NCI-H446 treated with DMSO at 0.1 percent for 48 hours (cell line): ENCODE measurements at regions not wholly inside any gene's neighbourhood (a gene's known extent, or its start where the extent isn't known, plus 50 kb on each side); places are given as distances from the start of the nearest gene placed in this dataset.

Experiments used
- DNase-seq: peaks from one replicate; lab custom pipeline; 2025; lab: John Stamatoyannopoulos, UW

DNA sequence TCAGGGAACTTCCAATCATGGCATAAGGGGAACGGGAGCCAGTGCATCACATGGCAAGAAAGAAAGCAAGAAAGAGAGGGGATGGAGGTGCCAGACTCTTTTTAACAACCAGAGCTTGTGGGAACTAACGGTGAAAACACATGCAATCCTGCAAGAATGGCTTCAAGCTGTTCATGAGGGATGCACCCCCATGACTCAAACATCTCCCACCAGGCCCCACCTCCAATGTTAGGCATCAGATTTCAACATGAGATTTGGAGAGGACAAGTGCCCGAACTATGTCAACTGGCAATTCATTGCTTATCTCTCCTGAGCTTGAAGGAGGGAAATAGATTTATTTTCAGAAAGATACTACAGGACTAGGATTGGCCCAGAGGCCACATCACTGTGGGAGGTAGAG lies 270.0 kb downstream of the SLC4A3 start:
- DNase-seq: no peak

DNA sequence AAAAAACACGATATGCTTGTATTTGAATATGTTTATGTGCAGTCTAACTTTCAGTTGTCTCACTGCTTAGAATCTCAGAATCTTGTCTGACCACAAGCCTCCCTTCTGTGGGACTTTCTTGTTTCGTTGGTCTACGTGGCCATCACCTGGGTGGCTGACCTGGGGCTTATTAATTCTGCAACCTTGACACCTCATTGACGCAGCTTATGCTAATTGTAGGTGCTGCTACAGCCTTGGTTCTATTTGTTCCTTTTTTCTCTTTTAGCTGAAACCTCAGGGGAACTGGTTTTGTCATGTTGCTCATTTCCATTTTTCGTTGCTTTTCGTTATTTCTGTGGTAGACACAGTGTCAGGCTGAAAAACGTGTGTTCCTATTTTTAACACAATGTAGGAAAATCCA lies 273.7 kb downstream of the SLC4A3 start:
- no peak for DNase-seq

GRCh38 chr2:219902891-219903552 lies 275.6 kb downstream of the SLC4A3 start:
- DNase-seq: no peak

GRCh38 chr2:219905640-219906039 lies 278.2 kb downstream of the SLC4A3 start:
- DNase-seq: no peak

GRCh38 chr2:219906114-219907010 lies 278.9 kb downstream of the SLC4A3 start:
- DNase-seq: no peak

DNA sequence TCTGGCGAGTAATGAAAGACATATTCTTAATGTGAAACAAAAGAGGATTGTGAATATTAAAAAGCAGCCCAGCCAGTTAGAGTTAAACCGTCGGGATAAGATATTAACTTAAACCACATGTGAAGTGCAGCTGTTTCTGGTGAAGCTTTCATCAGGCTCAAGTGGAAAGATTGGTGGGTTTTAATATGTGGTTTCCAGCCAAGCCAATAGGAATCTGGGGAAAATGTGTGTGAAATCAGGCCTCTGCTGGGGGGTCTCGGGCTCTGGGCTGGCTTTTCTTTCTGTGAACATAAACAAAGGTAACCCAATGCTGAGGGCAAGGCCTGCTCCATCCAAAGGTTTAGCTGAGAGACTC lies 279.6 kb downstream of the SLC4A3 start:
- no peak for DNase-seq

DNA sequence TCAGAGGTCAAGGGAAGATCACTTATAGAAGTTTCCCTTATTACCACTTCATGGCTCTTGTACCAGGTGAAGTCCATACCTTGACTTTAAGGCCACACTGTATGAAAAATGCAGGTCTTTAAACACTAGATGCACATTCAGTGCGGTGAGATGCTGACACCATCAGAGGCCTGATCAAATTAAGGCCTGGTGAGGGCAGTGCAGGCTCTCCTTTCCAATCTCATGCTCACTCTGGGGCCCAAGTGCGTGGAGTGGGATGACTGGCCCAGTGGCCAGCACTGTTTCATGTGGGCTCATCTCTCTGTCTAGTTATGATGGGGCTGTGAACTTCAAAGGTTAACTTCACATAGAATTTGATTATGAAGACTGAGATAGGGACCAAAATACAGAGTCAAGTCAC lies 281.1 kb downstream of the SLC4A3 start:
- no peak for DNase-seq

GRCh38 chr2:219911541-219911940 lies 284.1 kb downstream of the SLC4A3 start:
- DNase-seq: no peak

DNA sequence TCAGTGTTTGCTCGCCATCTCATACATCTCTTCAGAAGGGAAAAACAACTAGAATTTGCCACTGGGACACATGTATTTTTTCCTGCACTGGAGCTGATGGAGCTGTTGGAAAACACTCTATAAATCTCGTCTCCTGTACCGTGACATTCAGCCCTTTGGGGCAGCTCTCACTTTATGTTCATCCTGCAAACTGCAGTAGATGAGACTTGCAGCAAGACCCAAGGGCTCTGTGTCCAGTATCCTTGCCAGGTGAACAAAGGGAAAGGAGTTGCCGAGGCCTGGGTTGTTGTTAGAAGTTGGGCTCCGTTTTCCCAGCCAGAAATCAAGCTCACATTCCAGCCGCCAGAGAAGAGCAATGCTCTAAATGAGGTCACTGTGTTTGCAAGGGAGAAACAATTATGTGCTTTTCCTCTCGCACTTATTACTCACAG lies 285.1 kb downstream of the SLC4A3 start:
- no peak for DNase-seq

- DNase-seq: no peak
These were observed 287.1 kb downstream of the SLC4A3 start for GRCh38 chr2:219914577-219914976.

DNA sequence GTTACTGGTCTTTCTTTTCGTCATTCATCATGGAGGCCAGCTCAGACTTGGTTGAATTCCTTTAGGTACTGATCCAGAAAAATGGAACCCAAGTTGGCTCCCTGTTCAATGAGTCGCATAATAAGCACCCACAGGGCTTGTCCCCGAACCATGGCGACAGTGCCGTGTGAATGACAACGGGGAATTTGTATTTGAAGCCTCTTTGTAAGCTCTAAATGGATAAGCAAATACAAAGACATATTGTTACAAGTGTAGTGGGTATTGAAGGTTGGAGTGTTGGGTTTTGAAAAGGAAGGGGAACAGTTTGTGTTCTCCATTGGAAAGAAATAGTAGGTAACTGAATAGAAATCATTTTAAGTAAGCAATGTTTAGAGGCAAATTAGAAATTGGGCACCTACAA lies 288.9 kb downstream of the SLC4A3 start:
- no peak for DNase-seq

DNA sequence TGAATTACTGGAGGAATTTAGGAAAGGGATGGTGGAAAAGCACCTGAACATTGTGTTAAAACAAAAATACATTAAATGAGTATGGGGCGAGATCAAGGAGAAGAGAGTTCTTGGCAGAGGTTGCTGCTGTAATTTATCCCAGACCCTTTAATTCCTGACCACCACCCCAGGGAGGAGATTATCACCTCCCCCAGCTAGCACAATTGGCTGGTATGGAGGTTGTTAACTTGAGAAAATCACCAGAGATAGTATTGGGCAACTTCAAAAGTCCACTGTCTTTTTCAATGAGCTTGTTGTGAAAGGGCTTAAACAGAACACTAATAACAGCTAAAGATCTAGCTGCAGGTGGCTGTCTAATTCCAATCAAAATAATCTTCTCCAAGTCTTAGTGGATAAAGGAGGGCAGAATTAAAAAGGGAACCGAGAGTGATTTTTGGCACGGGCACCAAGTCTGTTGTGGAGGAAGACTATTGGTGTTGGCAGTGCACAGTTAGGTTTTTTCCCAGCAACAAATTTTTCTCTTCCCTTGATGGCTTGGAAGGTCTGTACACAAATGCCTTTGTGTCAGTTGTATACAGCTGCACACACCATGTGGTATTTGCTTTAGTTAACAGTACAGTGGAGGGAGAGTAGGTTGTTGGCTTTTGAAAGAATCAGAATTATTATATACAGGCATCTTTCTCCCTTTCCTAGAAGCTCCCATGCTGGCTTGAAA lies 289.5 kb downstream of the SLC4A3 start:
- DNase-seq: no peak

DNA sequence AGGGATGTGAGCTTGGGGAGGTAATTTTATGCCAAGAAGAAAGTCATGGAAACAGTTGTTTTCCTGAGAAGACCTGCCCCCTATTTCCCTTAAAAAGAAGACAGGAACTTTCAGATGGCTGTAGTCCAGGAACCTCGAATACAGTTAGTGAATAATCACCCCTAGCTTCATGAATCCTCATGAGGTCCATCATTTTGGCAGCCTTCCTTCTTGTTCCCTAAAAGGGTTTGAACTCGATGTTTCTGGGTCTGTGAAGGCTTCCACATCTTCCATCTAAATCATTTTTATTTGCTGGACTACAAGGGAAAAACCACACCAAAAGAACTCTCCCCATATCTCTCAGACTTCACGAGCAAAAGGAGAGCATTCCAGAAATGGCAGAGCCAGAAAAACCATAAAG lies 290.8 kb downstream of the SLC4A3 start:
- DNase-seq: no peak

DNA sequence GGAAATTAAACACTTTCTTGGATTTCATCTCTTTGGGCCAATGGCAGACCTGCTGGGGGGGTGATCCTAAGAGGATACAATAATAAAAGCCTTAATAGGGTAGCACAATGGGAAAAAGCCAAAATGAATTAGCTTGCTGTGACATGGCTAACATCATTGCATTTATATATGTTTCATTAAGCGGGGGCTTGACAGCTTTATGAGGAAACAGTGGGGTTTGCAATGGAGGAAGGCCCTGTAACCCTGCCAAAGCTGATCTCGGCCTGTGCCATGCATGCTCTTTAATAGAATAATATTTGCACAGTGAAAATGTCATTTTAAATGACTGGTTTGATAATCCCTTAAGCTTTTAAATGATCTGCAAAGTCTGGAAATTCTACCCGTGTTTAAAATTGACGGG lies 291.5 kb downstream of the SLC4A3 start:
- DNase-seq: no peak

DNA sequence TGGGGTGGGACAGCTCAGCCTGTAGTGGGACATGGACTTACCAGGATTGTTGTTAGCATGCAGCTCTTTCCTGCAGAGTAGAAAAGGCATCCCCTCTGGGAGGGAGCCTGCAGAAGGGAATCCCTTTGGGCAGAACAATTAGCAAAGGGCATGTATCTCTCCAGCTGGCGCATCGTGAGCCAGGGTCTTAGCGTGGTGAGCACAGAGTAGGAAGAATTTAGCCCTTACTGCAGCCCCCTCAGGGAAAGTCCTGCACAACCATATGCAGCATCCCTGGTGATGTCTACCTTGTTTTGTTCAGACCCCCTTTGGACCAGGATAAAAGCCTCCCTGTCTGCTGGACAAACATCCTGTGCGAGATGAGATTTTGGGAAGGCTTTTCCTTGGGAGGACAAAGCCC lies 292.1 kb downstream of the SLC4A3 start:
- no peak for DNase-seq

GRCh38 chr2:219929835-219930234 lies 302.4 kb downstream of the SLC4A3 start:
- DNase-seq: no peak

DNA sequence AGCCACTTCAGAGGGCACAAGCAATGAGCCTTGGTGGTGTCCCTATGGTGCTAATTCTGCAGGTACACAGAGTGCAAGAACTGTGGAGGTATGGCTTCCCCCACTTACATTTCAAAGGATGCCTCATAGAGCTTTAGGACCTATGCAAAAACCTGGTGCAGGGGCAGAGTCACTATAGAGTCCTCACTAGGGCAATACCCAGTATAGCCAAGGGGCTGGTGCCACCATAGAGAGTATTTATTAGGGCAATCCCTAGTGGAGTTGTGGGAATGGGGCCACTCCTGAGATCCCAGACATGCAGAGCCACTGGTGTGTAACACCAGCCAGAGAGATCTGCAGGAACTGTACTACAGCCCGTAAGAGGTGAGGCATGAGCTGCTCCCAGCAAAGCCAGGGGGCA lies 312.2 kb downstream of the SLC4A3 start:
- DNase-seq: no peak

- no peak for DNase-seq
These were observed 317.4 kb downstream of the SLC4A3 start for GRCh38 chr2:219944866-219945265.

- DNase-seq: no peak
These were observed 318.6 kb downstream of the SLC4A3 start for GRCh38 chr2:219946021-219946420.

DNA sequence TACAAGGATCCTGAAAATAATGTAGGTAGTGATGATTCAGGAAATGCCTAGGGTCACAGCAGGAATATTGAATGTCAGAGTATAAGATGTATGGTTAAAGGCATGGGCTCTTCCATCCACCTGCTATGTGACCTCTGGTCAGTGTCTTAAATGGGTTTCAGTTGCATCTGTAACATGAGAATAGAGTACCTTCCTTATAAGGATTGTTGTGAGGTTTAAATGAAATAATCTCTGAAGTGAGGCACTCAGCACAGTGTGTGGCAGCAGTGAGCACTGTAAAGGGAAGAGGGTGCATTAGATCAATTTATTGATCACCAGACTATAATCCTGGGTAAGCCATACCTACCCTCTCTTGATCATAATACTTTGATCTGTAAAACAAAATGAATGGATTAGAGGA lies 319.1 kb downstream of the SLC4A3 start:
- DNase-seq: no peak

- no peak for DNase-seq
These were observed 320.1 kb downstream of the SLC4A3 start for GRCh38 chr2:219947575-219947974.

DNA sequence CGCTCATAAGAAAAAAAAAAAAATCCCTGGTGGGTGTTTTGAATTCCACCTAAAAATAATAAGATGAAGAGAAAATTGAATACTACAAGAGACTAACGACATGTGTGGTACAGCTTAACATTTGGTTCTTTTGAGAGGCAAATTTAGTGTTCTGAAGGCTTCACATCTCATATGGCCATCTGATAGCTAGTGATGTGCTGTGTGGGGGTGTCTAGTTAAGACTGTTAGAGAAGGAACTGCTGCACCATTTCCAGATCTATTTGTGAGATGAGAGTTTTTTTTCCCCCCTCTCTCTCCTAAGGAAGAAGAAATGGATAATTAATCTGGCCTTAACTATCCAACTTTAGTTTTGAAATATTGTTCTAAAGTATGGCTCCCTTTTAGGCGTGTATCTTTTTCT lies 321.6 kb downstream of the SLC4A3 start:
- no peak for DNase-seq

DNA sequence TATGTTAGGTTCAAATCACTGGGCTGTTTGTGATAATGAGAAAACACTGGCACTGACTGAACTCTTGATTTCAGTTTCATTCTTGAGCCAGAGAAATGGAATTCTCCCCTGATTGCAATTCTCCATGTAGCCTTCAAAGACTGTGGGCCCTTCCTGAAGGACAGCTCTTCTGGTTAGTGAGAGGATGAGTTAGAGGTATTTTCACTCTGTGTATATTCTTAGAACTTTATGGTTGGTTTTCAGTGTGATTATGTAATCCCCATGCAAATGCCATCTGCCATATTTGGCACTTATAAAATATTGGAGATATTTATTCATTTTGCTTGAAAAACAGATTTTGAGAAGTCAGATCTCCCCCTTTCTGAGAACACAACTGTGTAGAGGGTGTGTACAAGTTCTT lies 323.7 kb downstream of the SLC4A3 start:
- DNase-seq: no peak
